ENCODE measurements at regions not wholly inside any gene's neighbourhood (a gene's known extent, or its start where the extent isn't known, plus 50 kb on each side); places are given as distances from the start of the nearest gene placed in this dataset.

- no peak for TF ChIP-seq POLR2A (IDR thresholded peaks at IDR 0.05; ENCODE audit: low read depth, low read length)
- TF ChIP-seq, protein P1, sequence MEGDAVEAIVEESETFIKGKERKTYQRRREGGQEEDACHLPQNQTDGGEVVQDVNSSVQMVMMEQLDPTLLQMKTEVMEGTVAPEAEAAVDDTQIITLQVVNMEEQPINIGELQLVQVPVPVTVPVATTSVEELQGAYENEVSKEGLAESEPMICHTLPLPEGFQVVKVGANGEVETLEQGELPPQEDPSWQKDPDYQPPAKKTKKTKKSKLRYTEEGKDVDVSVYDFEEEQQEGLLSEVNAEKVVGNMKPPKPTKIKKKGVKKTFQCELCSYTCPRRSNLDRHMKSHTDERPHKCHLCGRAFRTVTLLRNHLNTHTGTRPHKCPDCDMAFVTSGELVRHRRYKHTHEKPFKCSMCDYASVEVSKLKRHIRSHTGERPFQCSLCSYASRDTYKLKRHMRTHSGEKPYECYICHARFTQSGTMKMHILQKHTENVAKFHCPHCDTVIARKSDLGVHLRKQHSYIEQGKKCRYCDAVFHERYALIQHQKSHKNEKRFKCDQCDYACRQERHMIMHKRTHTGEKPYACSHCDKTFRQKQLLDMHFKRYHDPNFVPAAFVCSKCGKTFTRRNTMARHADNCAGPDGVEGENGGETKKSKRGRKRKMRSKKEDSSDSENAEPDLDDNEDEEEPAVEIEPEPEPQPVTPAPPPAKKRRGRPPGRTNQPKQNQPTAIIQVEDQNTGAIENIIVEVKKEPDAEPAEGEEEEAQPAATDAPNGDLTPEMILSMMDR (IDR thresholded peaks at IDR 0.05; ENCODE audit: extremely low read depth in 1 of 2, insufficient read depth in 1 of 2, low read depth in 1 of 2, low read length in 2 of 2): no peak
These were observed 51.4 kb upstream of the EMCN start for GRCh38 chr4:100569196-100569595.

Data from endothelial cell of umbilical vein (primary cell).